ENCODE measurements at regions not wholly inside any gene's neighbourhood (a gene's known extent, or its start where the extent isn't known, plus 50 kb on each side); places are given as distances from the start of the nearest gene placed in this dataset.

DNA sequence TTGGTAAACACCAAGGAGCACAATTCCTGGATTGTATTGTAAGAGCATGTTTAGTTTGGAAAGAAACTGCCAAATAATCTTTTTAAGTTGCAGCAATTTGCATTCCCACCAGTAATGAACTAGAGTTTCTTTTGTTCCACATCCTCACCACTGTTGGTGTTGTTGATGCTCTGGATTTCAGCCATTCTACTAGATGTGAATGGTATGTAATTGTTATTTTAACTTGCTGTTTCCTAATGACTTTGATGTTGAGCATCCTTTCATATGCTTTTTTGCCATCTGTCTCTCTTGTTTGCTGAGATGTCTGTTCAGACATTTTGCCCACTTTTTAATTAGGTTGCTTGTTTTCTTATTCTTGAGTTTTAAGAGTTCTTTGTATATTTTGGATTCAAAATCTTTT is 1654.1 kb downstream of the GRIK2 start:
- H3K9ac ChIP-seq (ENCODE audit: low read depth, low read length) = no peak overlapping the region
- no peaks in the 10 kb centered on the region for H3K36me3 ChIP-seq (ENCODE audit: insufficient read depth, low read length)
- H3K9me3 ChIP-seq (ENCODE audit: control insufficient read depth, insufficient read depth, low read length) = no peaks in the 10 kb centered on the region; the same call in 1 of the 2 replicates
- H3K4me1 ChIP-seq (ENCODE audit: insufficient read depth, low read length) = no peaks in the 10 kb centered on the region

GRCh38 chr6:103042336-103042735 is 1648.8 kb downstream of the GRIK2 start:
- H3K4me1 ChIP-seq (ENCODE audit: insufficient read depth, low read length) = no peaks in the 10 kb centered on the region
- no peaks in the 10 kb centered on the region for H3K36me3 ChIP-seq (ENCODE audit: insufficient read depth, low read length)
- H3K9ac ChIP-seq (ENCODE audit: low read depth, low read length) = no peak overlapping the region
- H3K9me3 ChIP-seq (ENCODE audit: control insufficient read depth, insufficient read depth, low read length) = no peaks in the 10 kb centered on the region

- no peaks in the 10 kb centered on the region for H3K9me3 ChIP-seq (ENCODE audit: control insufficient read depth, insufficient read depth, low read length)
- H3K9ac ChIP-seq (ENCODE audit: low read depth, low read length) = no peak overlapping the region
- no peaks in the 10 kb centered on the region for H3K36me3 ChIP-seq (ENCODE audit: insufficient read depth, low read length)
- no peaks in the 10 kb centered on the region for H3K4me1 ChIP-seq (ENCODE audit: insufficient read depth, low read length)
These were observed 1643.3 kb downstream of the GRIK2 start for GRCh38 chr6:103036846-103037245.

GRCh38 chr6:103027271-103027931 is 1633.9 kb downstream of the GRIK2 start:
- no peaks in the 10 kb centered on the region for H3K9me3 ChIP-seq (ENCODE audit: control insufficient read depth, insufficient read depth, low read length)
- H3K4me1 ChIP-seq (ENCODE audit: insufficient read depth, low read length) = no peaks in the 10 kb centered on the region
- H3K36me3 ChIP-seq (ENCODE audit: insufficient read depth, low read length) = no peaks in the 10 kb centered on the region
- H3K9ac ChIP-seq (ENCODE audit: low read depth, low read length) = no peak overlapping the region

DNA sequence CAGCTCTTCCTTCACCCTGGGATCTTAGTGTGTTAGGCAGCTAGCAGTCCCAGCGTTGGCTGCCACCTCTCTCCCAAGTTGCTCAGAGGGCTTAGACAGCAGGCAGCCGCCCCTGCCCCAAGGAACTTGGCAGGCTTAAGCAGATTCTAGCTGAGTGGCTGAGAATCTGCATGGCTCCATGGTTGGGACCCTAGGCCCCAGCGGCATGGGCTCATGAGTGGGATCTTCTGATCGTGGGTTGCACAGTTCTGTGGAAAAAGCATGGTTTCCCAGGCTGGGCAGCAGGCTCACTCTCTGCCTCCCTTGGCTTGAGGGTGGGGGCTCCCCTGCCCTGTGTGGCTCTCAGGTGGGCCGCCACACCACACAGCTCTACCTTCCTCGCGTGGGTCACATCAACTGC is 1624.9 kb downstream of the GRIK2 start:
- no peak overlapping the region for H3K9ac ChIP-seq (ENCODE audit: low read depth, low read length)
- H3K36me3 ChIP-seq (ENCODE audit: insufficient read depth, low read length) = no peaks in the 10 kb centered on the region
- H3K9me3 ChIP-seq (ENCODE audit: control insufficient read depth, insufficient read depth, low read length) = no peaks in the 10 kb centered on the region; the same call in 1 of the 2 replicates
- H3K4me1 ChIP-seq (ENCODE audit: insufficient read depth, low read length) = no peaks in the 10 kb centered on the region

GRCh38 chr6:103017878-103018277 is 1624.4 kb downstream of the GRIK2 start:
- Histone ChIP-seq H3K9ac (ENCODE audit: low read depth, low read length) (no peak overlapping the region), H3K4me1 (ENCODE audit: insufficient read depth, low read length) (no peaks in the 10 kb centered on the region), H3K9me3 (ENCODE audit: control insufficient read depth, insufficient read depth, low read length) (no peaks in the 10 kb centered on the region; the same call in 1 of the 2 replicates), H3K36me3 (ENCODE audit: insufficient read depth, low read length) (no peaks in the 10 kb centered on the region)

DNA sequence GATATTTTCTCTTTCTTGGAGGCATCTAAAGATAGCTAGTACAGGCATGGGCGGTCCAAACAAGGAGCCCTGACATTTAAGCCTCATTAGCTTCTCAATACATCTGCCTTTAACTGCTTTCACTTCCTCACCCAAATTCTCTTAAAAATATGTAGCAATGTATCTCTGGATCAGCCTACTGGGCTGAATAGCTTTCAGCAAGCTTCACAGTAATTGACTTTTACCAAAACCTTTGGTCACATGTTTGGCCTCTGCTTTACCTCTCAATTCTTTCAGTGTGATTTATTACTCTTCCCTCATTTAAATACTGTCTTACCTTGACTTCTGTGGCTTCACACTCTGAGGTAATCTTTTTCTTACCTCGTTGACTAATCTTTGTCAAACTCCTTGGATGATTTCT is 1618.1 kb downstream of the GRIK2 start:
- Histone ChIP-seq H3K9me3 (ENCODE audit: control insufficient read depth, insufficient read depth, low read length) (no peaks in the 10 kb centered on the region), H3K9ac (ENCODE audit: low read depth, low read length) (no peak overlapping the region), H3K36me3 (ENCODE audit: insufficient read depth, low read length) (no peaks in the 10 kb centered on the region), H3K4me1 (ENCODE audit: insufficient read depth, low read length) (no peaks in the 10 kb centered on the region)

- H3K4me1 ChIP-seq (ENCODE audit: insufficient read depth, low read length) = no peaks in the 10 kb centered on the region
- H3K9ac ChIP-seq (ENCODE audit: low read depth, low read length) = no peak overlapping the region
- H3K36me3 ChIP-seq (ENCODE audit: insufficient read depth, low read length) = no peaks in the 10 kb centered on the region
- H3K9me3 ChIP-seq (ENCODE audit: control insufficient read depth, insufficient read depth, low read length) = no peaks in the 10 kb centered on the region; the same call in 1 of the 2 replicates
These were observed 1608.8 kb downstream of the GRIK2 start for GRCh38 chr6:103002282-103002681.

DNA sequence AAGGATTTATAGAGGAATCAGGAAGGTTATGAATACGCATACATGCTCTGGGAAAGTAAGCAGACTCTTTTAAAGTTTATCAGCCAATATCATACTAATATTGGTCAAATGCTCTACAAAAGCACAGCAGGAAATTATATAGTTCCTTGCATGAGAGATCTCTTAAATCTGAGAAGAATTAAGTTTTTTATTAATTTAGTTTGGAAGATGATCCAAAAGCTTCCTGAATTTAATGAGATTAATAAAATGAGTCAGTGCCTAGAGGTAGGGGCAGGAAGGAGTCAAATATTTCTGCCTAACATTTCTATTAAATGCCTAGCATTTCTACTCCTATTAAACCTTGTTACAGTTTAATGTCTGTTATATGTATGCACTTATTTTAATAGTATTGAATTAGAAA is 1608.2 kb downstream of the GRIK2 start:
- H3K9me3 ChIP-seq (ENCODE audit: control insufficient read depth, insufficient read depth, low read length) = no peaks in the 10 kb centered on the region; the same call in 1 of the 2 replicates
- H3K9ac ChIP-seq (ENCODE audit: low read depth, low read length) = no peak overlapping the region
- H3K36me3 ChIP-seq (ENCODE audit: insufficient read depth, low read length) = no peaks in the 10 kb centered on the region
- H3K4me1 ChIP-seq (ENCODE audit: insufficient read depth, low read length) = no peaks in the 10 kb centered on the region

- Histone ChIP-seq H3K9me3 (ENCODE audit: control insufficient read depth, insufficient read depth, low read length) (no peaks in the 10 kb centered on the region; the same call in 1 of the 2 replicates), H3K9ac (ENCODE audit: low read depth, low read length) (peak overlapping the region; percentile 50; the same call in 1 of the 2 replicates)
These were observed 1607.2 kb downstream of the GRIK2 start for GRCh38 chr6:103000688-103001087.

GRCh38 chr6:102995491-102995890 is 1602.0 kb downstream of the GRIK2 start:
- Histone ChIP-seq H3K4me1 (ENCODE audit: insufficient read depth, low read length) (no peaks in the 10 kb centered on the region), H3K9ac (ENCODE audit: low read depth, low read length) (no peak overlapping the region), H3K36me3 (ENCODE audit: insufficient read depth, low read length) (no peaks in the 10 kb centered on the region), H3K9me3 (ENCODE audit: control insufficient read depth, insufficient read depth, low read length) (no peaks in the 10 kb centered on the region)

More at GRCh38 chr6:103000688-103001087, 1607.2 kb downstream of the GRIK2 start:
- no peaks in the 10 kb centered on the region for H3K4me1 ChIP-seq (ENCODE audit: insufficient read depth, low read length)
- H3K36me3 ChIP-seq (ENCODE audit: insufficient read depth, low read length) = no peaks in the 10 kb centered on the region

DNA sequence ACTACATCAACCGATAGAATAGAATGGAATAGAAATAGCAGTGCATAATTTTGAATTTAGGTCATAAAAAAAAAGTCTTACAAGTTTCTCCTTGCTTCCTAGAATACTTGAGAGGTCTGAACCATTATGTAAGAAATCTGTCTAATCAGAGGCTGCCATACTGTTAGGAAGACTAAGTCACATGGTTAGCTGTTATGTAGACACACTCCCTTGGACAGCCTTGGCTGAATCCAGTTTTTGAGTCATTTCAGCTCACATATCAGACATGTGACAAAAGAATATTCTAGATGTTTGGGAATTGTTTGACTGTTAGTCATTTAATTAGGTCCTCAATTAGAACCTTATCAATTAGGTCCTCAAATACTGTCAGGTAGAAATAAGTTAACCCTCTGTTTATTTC is 1601.4 kb downstream of the GRIK2 start:
- no peaks in the 10 kb centered on the region for H3K36me3 ChIP-seq (ENCODE audit: insufficient read depth, low read length)
- no peaks in the 10 kb centered on the region for H3K9me3 ChIP-seq (ENCODE audit: control insufficient read depth, insufficient read depth, low read length)
- no peak overlapping the region for H3K9ac ChIP-seq (ENCODE audit: low read depth, low read length)
- no peaks in the 10 kb centered on the region for H3K4me1 ChIP-seq (ENCODE audit: insufficient read depth, low read length)

DNA sequence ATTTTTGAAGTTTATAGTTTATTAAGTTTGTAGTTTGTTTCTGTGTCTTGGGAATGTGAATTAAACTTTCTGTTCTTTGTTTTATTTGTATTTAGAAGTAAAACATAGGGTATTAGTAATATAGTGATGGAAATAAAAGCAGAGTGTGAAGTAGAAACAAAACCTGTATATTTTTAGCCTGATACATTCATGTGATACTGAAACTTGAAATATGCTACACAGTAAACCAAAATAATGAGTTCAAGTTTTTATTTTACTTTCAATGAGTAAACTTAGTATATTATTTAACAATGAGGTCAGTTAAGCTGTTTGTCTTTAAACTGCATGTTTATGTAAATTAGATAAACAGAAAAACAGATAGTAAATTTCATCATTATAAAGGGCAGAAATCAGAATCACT is 1592.6 kb downstream of the GRIK2 start:
- Histone ChIP-seq H3K4me1 (ENCODE audit: insufficient read depth, low read length) (no peaks in the 10 kb centered on the region; the same call in 1 of the 2 replicates), H3K36me3 (ENCODE audit: insufficient read depth, low read length) (no peaks in the 10 kb centered on the region), H3K9me3 (ENCODE audit: control insufficient read depth, insufficient read depth, low read length) (no peaks in the 10 kb centered on the region), H3K9ac (ENCODE audit: low read depth, low read length) (no peak overlapping the region)

DNA sequence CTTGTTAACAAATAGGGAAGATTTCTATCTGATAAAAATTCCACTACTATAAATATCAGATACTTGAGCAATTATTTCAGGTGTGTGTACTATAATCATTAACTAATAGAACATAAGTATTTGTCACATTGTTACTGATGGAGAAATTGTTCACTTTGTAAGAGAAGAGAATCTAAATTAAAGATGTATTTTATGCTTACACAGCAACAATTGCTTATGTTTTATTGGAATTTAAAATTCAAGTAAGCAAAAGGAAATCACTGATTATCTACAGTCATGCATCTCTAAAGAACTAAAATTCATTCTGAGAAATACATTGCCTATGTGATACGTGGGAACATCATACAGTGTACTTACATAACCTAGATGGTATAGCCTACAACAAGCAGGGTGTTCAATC is 1590.8 kb downstream of the GRIK2 start:
- Histone ChIP-seq H3K9ac (ENCODE audit: low read depth, low read length) (no peak overlapping the region), H3K36me3 (ENCODE audit: insufficient read depth, low read length) (no peaks in the 10 kb centered on the region), H3K9me3 (ENCODE audit: control insufficient read depth, insufficient read depth, low read length) (no peaks in the 10 kb centered on the region), H3K4me1 (ENCODE audit: insufficient read depth, low read length) (no peaks in the 10 kb centered on the region; the same call in 1 of the 2 replicates)

GRCh38 chr6:102981490-102982015 is 1588.0 kb downstream of the GRIK2 start:
- no peaks in the 10 kb centered on the region for H3K36me3 ChIP-seq (ENCODE audit: insufficient read depth, low read length)
- no peaks in the 10 kb centered on the region; the same call in 1 of the 2 replicates for H3K4me1 ChIP-seq (ENCODE audit: insufficient read depth, low read length)
- no peaks in the 10 kb centered on the region for H3K9me3 ChIP-seq (ENCODE audit: control insufficient read depth, insufficient read depth, low read length)
- H3K9ac ChIP-seq (ENCODE audit: low read depth, low read length) = no peak overlapping the region
